OCI-LY1 (cell line): ENCODE measurements at regions not wholly inside any gene's neighbourhood (a gene's known extent, or its start where the extent isn't known, plus 50 kb on each side); places are given as distances from the start of the nearest gene placed in this dataset.

ENCODE experiments used
- EZH2 ChIP-seq: fragments of 200-600 bp; sonication (generic), shearing (Covaris generic); IDR thresholded peaks from 2 replicates; pipeline ENCODE4 v1.8.0; 2017; ENCODE audit warnings: borderline replicate concordance, mixed run types, mild to moderate bottlenecking, antibody characterized with exemption, low read length, moderate library complexity, mixed read lengths
- TF ChIP-seq, protein P1 (sequence below): fragments of 200-600 bp; sonication (generic), shearing (Covaris generic); IDR thresholded peaks from 2 replicates; pipeline ENCODE4 v1.5.1; 2017; ENCODE audit warnings: mild to moderate bottlenecking, antibody characterized with exemption, low read length, moderate library complexity, mixed read lengths

GRCh38 chr1:4944911-4945310, 290.5 kb downstream of the AJAP1 start:
- TF ChIP-seq, protein P1, sequence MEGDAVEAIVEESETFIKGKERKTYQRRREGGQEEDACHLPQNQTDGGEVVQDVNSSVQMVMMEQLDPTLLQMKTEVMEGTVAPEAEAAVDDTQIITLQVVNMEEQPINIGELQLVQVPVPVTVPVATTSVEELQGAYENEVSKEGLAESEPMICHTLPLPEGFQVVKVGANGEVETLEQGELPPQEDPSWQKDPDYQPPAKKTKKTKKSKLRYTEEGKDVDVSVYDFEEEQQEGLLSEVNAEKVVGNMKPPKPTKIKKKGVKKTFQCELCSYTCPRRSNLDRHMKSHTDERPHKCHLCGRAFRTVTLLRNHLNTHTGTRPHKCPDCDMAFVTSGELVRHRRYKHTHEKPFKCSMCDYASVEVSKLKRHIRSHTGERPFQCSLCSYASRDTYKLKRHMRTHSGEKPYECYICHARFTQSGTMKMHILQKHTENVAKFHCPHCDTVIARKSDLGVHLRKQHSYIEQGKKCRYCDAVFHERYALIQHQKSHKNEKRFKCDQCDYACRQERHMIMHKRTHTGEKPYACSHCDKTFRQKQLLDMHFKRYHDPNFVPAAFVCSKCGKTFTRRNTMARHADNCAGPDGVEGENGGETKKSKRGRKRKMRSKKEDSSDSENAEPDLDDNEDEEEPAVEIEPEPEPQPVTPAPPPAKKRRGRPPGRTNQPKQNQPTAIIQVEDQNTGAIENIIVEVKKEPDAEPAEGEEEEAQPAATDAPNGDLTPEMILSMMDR: no peak
- TF ChIP-seq EZH2: no peak
